Cardiac fibroblast (primary cell): ENCODE measurements at regions not wholly inside any gene's neighbourhood (a gene's known extent, or its start where the extent isn't known, plus 50 kb on each side); places are given as distances from the start of the nearest gene placed in this dataset.

Experiments used
- DNase-seq, 2 donors: peaks; one replicate each; pipeline versions ENCODE4 v3.0.0 to v3.0.0-alpha.2; 2010; ENCODE audit warnings: low read depth in 2 of 2
- H3K4me3 ChIP-seq, 2 donors: replicated peaks in 1 of 2; 1 replicate in 1 of 2; 2 replicates in 1 of 2; pipeline ENCODE4 v1.5.1; 2011; ENCODE audit warnings: low read depth in 2 of 2, low read length in 2 of 2, mild to moderate bottlenecking in 2 of 2, moderate library complexity in 1 of 2
- TF ChIP-seq, protein P1 (sequence below): IDR thresholded peaks from one replicate; pipeline ENCODE4 v1.5.1; 2011; ENCODE audit warnings: low read depth, mild to moderate bottlenecking, low read length, inconsistent platforms

DNA sequence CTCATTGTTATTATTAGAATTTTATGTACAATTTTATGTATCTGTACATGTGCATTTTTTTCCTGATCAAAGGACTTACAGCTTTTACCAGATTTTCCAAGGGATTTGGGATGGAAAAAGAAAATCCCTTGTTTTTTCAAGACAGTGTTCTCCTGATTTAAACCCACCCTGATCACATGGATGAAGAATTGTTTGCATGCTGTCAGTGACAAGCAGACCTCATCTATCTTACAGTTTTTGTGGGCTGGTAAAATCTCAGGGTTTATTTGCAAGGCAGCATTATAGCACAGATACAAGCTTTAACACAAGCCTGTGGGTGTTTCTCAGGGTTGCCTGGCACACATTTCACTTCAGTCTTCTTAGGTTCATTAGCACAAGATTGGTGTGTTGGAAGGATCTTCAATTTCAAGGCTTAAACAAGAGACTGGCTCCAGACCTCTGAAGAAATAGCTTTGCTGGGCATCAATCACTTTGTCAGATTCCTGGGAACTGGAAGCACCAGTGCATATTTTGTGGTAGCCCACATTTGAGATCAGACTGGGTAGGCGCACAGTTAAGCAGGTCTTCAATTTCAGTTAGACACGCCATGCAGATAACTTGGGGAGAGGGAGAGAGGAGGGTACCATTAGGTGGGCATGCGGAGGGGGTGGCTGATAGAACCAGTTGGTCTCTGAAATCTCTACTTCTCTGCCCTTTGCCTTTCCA is 118.0 kb downstream of the TBX5 start:
- TF ChIP-seq, protein P1, sequence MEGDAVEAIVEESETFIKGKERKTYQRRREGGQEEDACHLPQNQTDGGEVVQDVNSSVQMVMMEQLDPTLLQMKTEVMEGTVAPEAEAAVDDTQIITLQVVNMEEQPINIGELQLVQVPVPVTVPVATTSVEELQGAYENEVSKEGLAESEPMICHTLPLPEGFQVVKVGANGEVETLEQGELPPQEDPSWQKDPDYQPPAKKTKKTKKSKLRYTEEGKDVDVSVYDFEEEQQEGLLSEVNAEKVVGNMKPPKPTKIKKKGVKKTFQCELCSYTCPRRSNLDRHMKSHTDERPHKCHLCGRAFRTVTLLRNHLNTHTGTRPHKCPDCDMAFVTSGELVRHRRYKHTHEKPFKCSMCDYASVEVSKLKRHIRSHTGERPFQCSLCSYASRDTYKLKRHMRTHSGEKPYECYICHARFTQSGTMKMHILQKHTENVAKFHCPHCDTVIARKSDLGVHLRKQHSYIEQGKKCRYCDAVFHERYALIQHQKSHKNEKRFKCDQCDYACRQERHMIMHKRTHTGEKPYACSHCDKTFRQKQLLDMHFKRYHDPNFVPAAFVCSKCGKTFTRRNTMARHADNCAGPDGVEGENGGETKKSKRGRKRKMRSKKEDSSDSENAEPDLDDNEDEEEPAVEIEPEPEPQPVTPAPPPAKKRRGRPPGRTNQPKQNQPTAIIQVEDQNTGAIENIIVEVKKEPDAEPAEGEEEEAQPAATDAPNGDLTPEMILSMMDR = no peak
- H3K4me3 ChIP-seq = no peak overlapping the region
- peak in 1 of 2 donors; percentile 37 for DNase-seq

DNA sequence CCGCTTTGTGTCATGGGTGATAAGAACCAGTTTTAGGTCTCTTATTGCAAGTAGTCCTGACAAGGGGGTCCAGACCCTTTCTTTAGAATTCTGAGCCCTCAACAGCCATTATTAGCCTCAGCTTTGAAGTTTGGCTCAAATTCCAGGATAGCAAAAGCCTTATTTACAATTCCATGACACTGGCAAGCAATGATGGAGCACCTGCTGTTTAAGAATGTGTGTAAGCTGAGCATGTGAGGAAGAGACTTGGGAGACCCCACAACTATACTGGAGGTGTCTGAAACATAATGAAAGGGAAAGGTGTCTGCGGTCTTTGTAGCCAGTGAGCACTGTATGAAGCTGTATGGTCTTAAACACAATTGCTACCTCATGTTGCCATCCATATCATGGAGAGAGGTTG is 119.8 kb downstream of the TBX5 start:
- TF ChIP-seq, protein P1 = no peak
- H3K4me3 ChIP-seq = no peak overlapping the region
- no peak for DNase-seq

GRCh38 chr12:114285554-114285953 is 120.4 kb downstream of the TBX5 start:
- TF ChIP-seq, protein P1 = no peak
- no peak for DNase-seq
- H3K4me3 ChIP-seq = no peak overlapping the region

DNA sequence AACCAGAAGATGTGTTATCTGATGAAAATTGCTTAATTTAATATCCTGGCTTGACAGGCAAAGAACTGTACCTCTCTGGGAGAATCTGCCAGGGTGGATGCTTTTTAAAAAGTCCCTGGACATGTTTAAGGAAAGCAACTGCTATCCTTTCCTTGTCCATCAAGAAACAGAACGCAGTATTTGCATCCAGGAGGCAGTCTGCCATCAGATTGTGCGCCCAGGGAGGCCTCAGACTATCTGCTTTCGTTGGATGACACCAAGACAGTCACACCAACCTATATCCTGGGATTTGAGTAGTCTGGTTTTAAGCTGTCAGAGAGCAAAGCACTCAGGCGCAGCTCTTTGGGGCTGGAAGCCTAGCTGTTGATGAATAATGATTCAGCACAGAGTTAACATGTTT is 121.9 kb downstream of the TBX5 start:
- no peak overlapping the region for H3K4me3 ChIP-seq
- TF ChIP-seq, protein P1 = no peak
- no peak for DNase-seq

DNA sequence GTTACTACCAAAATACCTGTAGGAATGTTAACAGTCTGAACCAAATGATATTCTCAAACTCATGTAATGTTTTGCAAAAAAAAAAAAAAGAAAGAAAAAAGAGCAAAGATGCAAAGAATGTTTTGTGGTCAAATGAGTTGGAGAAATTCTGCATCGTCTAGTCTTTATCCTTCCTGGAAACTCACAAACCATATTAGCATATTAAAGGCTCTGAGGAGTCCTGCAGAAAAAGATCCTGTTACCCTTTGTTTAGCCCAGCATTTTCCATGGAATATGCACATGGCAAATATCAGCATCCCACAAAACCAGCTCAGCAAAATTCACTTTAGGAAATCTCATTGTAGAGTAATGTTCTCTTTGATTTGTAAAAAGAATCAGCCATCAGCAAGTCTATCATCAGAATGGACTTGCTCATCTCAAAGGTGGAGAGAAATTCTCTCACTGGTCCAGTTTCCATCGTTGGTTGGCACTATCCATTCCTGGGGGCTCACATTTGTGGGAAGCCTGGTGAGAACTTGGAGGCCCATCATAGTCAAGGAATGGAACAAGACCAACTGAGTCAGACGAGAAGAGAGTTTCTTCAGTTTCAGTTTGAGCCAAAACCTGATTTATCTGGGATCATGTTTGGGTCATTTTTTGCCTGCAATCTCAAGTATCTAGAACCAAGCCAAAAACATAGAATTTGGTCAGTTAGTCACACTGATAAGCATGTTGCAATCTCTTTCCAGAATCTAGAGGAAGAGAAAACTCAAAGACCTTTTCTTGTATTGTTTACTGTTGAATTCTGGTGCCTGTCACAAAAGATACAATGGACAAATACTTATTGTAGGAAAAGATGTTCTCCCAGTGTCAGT is 129.8 kb downstream of the TBX5 start:
- TF ChIP-seq, protein P1 = no peak
- no peak overlapping the region for H3K4me3 ChIP-seq
- DNase-seq = no peak

DNA sequence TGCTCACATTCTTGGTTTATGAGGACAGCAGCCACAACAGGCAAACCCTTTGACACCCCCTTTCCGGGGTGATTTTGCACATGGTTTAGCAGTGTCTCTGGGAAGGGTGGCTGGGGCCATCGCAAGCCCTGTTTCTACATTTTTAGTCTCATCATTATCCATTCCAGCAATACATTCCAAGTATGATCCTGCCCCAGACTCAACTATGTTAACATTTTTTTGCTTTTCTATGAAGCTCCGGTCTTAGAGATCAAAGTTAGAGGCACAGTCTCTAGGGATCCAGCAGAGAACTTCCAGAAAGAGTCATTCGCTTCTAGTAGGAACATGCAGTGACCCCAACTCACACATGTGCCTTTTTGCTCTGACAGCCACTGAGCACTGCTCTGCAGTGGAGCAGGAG is 130.9 kb downstream of the TBX5 start:
- TF ChIP-seq, protein P1 = no peak
- no peak for DNase-seq
- no peak overlapping the region for H3K4me3 ChIP-seq
